Vagina (tissue), 2 donors: ENCODE measurements at regions not wholly inside any gene's neighbourhood (a gene's known extent, or its start where the extent isn't known, plus 50 kb on each side); places are given as distances from the start of the nearest gene placed in this dataset.

Experiments
- DNase-seq, 2 donors: peaks; one replicate each; pipeline ENCODE4 v3.0.0-alpha.2; 2017; ENCODE audit errors: extremely low spot score in 2 of 2
- H3K27ac ChIP-seq: fragments of 200-600 bp; sonication (generic); one replicate; pipeline ENCODE4 v1.5.1; 2019
- H3K27me3 ChIP-seq: fragments of 200-600 bp; sonication (generic); one replicate; pipeline ENCODE4 v1.5.1; 2019
- H3K36me3 ChIP-seq, 2 donors: fragments of 200-600 bp; sonication (generic); one replicate each; pipeline ENCODE4 v1.5.1; 2017 to 2019
- H3K4me1 ChIP-seq: fragments of 200-600 bp; sonication (generic); one replicate; pipeline ENCODE4 v1.5.1; 2019
- H3K4me3 ChIP-seq, 2 donors: fragments of 200-600 bp; sonication (generic); 1 replicate in 1 of 2; 2 replicates in 1 of 2; pipeline ENCODE4 v1.5.1; 2016 to 2019
- H3K9me3 ChIP-seq: fragments of 200-600 bp; sonication (generic); one replicate; pipeline ENCODE4 v1.5.1; 2019
- CTCF ChIP-seq, 3 experiments: fragments of 450-650 bp in 2 of 3; fragments of 200-600 bp in 1 of 3; sonication (generic) in 1 of 3; IDR thresholded peaks; one replicate each; pipeline ENCODE4 v1.5.1; 2017 to 2019; ENCODE audit warnings: antibody characterized with exemption in 3 of 3, mild to moderate bottlenecking in 2 of 3, moderate library complexity in 2 of 3
- POLR2A ChIP-seq, 2 donors: fragments of 450-650 bp; IDR thresholded peaks; one replicate each; pipeline ENCODE4 v1.6.1; 2017; ENCODE audit warnings: antibody characterized with exemption in 2 of 2, mild to moderate bottlenecking in 2 of 2, moderate library complexity in 2 of 2
- POLR2AphosphoS5 ChIP-seq, 2 donors: sonication (generic); formaldehyde crosslinking; IDR thresholded peaks; one replicate each; pipeline ENCODE4 v1.9.0; 2017; ENCODE audit warnings: antibody characterized with exemption in 2 of 2, mild to moderate bottlenecking in 2 of 2, low read depth in 1 of 2; ENCODE audit not compliant: insufficient read depth in 1 of 2
- intact Hi-C: fragments of 100-400 bp; cut with DNase I; formaldehyde crosslinking; loops from one replicate; pipeline ENCODE4 v1.15.1; 2023

DNA sequence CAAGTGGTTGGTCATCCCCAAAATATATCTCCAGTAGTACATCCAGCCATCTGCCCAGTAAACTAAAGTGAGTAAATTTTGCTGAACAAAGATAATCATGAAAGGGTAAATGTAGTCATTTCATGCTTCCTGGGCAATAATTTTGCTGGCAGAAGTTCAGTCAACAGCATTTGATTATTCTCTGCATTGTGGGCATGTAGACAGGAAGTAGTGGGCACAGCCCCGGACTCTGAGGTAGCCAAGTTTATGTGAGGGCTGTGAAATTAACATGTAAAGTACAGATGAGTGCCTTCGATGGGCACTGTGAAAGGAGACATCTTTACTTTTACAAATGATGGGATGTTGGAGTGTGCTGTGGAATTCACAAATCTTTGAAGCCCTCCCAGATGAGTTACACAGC is 312.2 kb upstream of the MTNR1B start:
- Histone ChIP-seq H3K9me3 (no peaks in the 10 kb centered on the region), H3K4me1 (no peaks in the 10 kb centered on the region), H3K36me3 (no peaks in the 10 kb centered on the region), H3K4me3 (no peak overlapping the region), H3K27me3 (no peaks in the 10 kb centered on the region), H3K27ac (no peak overlapping the region)
- DNase-seq = no peak
- intact Hi-C loops = no loop called here
- no peak for TF ChIP-seq POLR2A (IDR thresholded peaks at IDR 0.05)
- TF ChIP-seq POLR2AphosphoS5 (IDR thresholded peaks at IDR 0.05; ENCODE audit: insufficient read depth in 1 of 2, low read depth in 1 of 2) = no peak
- no peak for TF ChIP-seq CTCF (IDR thresholded peaks at IDR 0.05)

DNA sequence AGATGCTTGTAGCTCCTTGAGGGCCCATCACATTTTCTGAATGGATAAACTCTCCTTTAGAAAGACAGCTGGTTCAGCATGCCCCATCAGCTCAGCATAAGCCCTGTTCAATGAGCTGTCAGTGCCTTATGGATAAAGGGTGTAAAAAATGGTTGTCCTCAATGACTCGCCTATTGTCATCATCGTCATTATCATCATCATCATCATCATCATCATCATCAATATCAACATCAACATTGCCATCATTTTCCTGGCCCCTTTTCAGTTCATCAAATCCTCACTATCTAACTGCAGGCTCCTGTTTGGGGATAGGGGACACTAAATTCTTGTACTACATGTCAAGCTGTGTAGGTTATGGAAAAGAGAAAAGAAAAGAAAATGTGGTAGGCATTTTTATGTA is 310.7 kb upstream of the MTNR1B start:
- Histone ChIP-seq H3K27me3 (no peaks in the 10 kb centered on the region), H3K9me3 (no peaks in the 10 kb centered on the region), H3K36me3 (no peaks in the 10 kb centered on the region), H3K27ac (no peak overlapping the region), H3K4me3 (no peak overlapping the region), H3K4me1 (no peaks in the 10 kb centered on the region)
- intact Hi-C loops = no loop called here
- TF ChIP-seq CTCF (IDR thresholded peaks at IDR 0.05) = no peak
- TF ChIP-seq POLR2AphosphoS5 (IDR thresholded peaks at IDR 0.05; ENCODE audit: insufficient read depth in 1 of 2, low read depth in 1 of 2) = no peak
- no peak for TF ChIP-seq POLR2A (IDR thresholded peaks at IDR 0.05)
- no peak for DNase-seq

DNA sequence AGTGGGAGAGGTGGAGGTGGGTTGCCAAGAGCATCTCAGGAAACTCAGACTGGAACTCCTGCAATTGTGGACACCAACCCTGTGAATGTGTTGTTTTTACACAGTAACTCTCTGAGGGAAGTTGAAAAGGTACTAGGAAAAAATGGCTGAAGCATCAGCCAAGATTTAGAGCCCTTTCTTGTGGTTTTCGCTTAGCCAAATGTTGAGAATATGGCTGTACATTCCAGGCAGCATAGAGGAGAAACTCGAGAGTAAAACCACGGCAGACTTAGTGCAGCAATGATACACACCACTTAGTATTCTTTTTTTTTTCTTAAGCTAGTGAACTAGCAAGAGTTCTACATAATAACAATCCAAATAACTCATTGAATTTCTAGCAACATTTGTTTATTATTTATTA is 309.7 kb upstream of the MTNR1B start:
- no peaks in the 10 kb centered on the region for H3K9me3 ChIP-seq
- intact Hi-C loops = no loop called here
- no peak for TF ChIP-seq POLR2A (IDR thresholded peaks at IDR 0.05)
- no peak for DNase-seq
- no peaks in the 10 kb centered on the region for H3K27me3 ChIP-seq
- no peaks in the 10 kb centered on the region for H3K36me3 ChIP-seq
- no peak overlapping the region for H3K27ac ChIP-seq
- no peak overlapping the region for H3K4me3 ChIP-seq
- no peaks in the 10 kb centered on the region for H3K4me1 ChIP-seq

GRCh38 chr11:92662601-92663360 is 306.7 kb upstream of the MTNR1B start:
- Histone ChIP-seq H3K4me1 (no peaks in the 10 kb centered on the region), H3K27me3 (no peaks in the 10 kb centered on the region), H3K9me3 (no peaks in the 10 kb centered on the region), H3K4me3 (no peak overlapping the region), H3K36me3 (no peaks in the 10 kb centered on the region), H3K27ac (no peak overlapping the region)
- intact Hi-C loops = no loop called here
- no peak for DNase-seq
- TF ChIP-seq CTCF (IDR thresholded peaks at IDR 0.05) = no peak
- TF ChIP-seq POLR2AphosphoS5 (IDR thresholded peaks at IDR 0.05; ENCODE audit: insufficient read depth in 1 of 2, low read depth in 1 of 2) = no peak
- no peak for TF ChIP-seq POLR2A (IDR thresholded peaks at IDR 0.05)

DNA sequence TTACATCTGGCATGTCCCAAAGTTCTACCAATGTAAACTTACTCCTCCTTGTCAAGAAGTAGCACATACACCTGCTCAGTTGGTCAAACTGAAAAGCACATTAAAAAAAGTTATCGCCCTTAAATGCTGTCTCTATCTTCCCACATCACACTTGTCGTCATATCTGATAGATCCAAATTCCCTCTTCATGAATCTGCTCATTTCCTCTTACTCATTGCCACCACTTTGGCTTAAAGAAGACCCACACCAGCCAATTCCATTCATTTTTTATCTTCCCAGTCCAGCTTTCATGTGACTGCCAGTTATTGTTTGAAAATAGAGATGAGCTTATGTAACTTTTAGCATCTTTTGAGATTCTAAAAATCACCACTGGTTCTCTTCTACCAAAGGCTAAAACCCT is 305.9 kb upstream of the MTNR1B start:
- no peak for DNase-seq
- intact Hi-C loops = no loop called here
- TF ChIP-seq POLR2AphosphoS5 (IDR thresholded peaks at IDR 0.05; ENCODE audit: insufficient read depth in 1 of 2, low read depth in 1 of 2) = no peak
- TF ChIP-seq CTCF (IDR thresholded peaks at IDR 0.05) = no peak
- TF ChIP-seq POLR2A (IDR thresholded peaks at IDR 0.05) = no peak
- Histone ChIP-seq H3K36me3 (no peaks in the 10 kb centered on the region), H3K4me3 (no peak overlapping the region), H3K27ac (no peak overlapping the region), H3K27me3 (no peaks in the 10 kb centered on the region), H3K4me1 (no peaks in the 10 kb centered on the region), H3K9me3 (no peaks in the 10 kb centered on the region)
